ENCODE measurements at regions not wholly inside any gene's neighbourhood (a gene's known extent, or its start where the extent isn't known, plus 50 kb on each side); places are given as distances from the start of the nearest gene placed in this dataset.

DNA sequence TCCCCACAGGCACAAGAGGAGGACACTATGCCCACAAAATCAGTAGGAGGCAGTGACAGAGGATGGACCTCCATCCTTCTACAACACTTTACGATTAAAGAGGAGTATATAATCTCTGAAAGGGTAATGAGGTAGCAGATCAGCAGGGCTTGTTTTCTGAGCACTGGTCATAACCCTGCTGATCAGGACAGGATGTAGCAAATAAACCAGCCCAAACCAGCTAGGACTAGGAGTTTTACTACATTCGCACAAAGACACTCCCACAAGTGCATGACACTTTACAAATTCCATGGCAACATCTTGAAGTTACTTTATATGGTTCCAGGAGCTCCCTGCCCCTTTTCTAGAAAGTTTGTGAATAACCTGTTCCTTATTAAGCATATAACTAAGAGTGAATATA, 73.3 kb upstream of the CHD6 start:
- TF ChIP-seq GATA2 (IDR thresholded peaks at IDR 0.05; ENCODE audit: low read depth, low read length) (no peak), GATA3 (IDR thresholded peaks at IDR 0.05; ENCODE audit: low read depth, low read length) (no peak)

All from SH-SY5Y (cell line).